ENCODE measurements at regions not wholly inside any gene's neighbourhood (a gene's known extent, or its start where the extent isn't known, plus 50 kb on each side); places are given as distances from the start of the nearest gene placed in this dataset.

DNA sequence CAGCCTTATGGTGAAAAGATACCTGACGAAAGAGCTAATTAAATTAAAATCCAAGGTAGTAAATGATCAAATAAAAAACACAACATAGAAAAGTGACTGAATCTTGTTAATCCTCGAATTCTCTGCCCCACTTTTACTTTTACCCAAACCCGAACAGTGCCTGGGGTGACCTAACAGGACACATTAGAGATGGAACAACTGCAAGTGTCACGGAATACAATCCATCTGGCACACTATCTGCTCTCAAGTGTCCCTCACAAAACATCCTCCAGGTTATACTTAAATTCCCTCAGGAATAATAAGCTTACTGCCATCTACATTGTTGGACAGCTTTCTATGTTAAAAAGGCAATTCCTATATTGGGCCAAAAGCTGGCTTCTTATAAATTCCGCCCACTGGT lies 236.3 kb upstream of the SLC14A2 start:
- no peaks in the 10 kb centered on the region for H3K36me3 ChIP-seq (replicated peaks in 1 of 2; ENCODE audit: control insufficient read depth in 1 of 2, insufficient read depth in 2 of 2, low read length in 2 of 2)
- H3K79me2 ChIP-seq (ENCODE audit: insufficient read depth, low read length): no peaks in the 10 kb centered on the region
- H3K4me1 ChIP-seq (ENCODE audit: insufficient read depth, low read length): no peaks in the 10 kb centered on the region
- H4K20me1 ChIP-seq (ENCODE audit: insufficient read depth, low read length): no peaks in the 10 kb centered on the region
- no peak overlapping the region for H3K9ac ChIP-seq (ENCODE audit: insufficient read depth, low read depth, low read length)
- ChIA-PET CTCF (ENCODE audit: low intra/inter-chr PET ratio, low total read pairs) (no interaction called here), POLR2A (no interaction called here)
- H2AFZ ChIP-seq (ENCODE audit: low read length): no peak overlapping the region
- no peak for ATAC-seq
- FAIRE-seq: no peak
- no peak overlapping the region for H3K4me3 ChIP-seq (replicated peaks in 1 of 3; ENCODE audit: insufficient read depth in 1 of 3, low read depth in 2 of 3, low read length in 3 of 3)
- BruUV-seq (replicated peaks): no TSS peak
- no peak for DNase-seq (ENCODE audit: low spot score)
- in situ Hi-C loops (cut with HindIII; ENCODE audit: extremely low pct_ligation_motif_present, low pct_unique_long_range_greater_than_20kb): no loop called here
- H3K27ac ChIP-seq (ENCODE audit: extremely low read length, insufficient read depth, low read length): no peak overlapping the region
- no peak for TF ChIP-seq TCF7L2 (IDR thresholded peaks at IDR 0.05; ENCODE audit: low read depth, low read length)
- no peaks in the 10 kb centered on the region for H3K27me3 ChIP-seq (ENCODE audit: control insufficient read depth in 1 of 2, insufficient read depth in 2 of 2, low read length in 2 of 2)
- H3K9me3 ChIP-seq (ENCODE audit: low read length): no peaks in the 10 kb centered on the region
- 3% methylated on average over 5 of the region's 5 CpGs for WGBS (ENCODE audit: low lambda C conversion rate)
- no peak overlapping the region for H3K4me2 ChIP-seq (ENCODE audit: low read depth, low read length)
- intact Hi-C loops (cut with micrococcal nuclease; ENCODE audit: unreplicated experiment): no loop called here

DNA sequence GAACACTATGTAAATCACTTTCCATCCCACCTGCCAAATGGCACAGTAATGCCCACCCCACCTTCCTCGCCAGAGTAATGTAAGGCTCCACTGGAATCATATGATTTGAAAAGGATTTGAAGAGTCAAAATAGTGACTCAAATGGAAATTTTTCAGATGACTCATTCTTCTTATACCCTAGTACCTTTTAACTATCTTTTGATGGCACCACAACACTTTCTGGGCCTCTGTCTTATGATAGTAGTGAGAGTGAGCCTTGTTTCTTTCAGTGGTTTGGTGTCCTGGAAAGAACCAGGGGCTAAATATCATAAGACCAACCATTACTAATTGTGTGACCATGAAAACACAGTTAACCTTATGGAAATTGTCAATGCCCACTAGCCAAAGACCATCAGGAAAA lies 235.4 kb upstream of the SLC14A2 start:
- DNase-seq (ENCODE audit: low spot score): no peak
- Histone ChIP-seq H3K36me3 (replicated peaks in 1 of 2; ENCODE audit: control insufficient read depth in 1 of 2, insufficient read depth in 2 of 2, low read length in 2 of 2) (no peaks in the 10 kb centered on the region), H2AFZ (ENCODE audit: low read length) (no peak overlapping the region), H3K9me3 (ENCODE audit: low read length) (no peaks in the 10 kb centered on the region), H4K20me1 (ENCODE audit: insufficient read depth, low read length) (no peaks in the 10 kb centered on the region), H3K27ac (ENCODE audit: extremely low read length, insufficient read depth, low read length) (no peak overlapping the region), H3K27me3 (ENCODE audit: control insufficient read depth in 1 of 2, insufficient read depth in 2 of 2, low read length in 2 of 2) (no peaks in the 10 kb centered on the region), H3K9ac (ENCODE audit: insufficient read depth, low read depth, low read length) (no peak overlapping the region), H3K4me1 (ENCODE audit: insufficient read depth, low read length) (no peaks in the 10 kb centered on the region), H3K4me2 (ENCODE audit: low read depth, low read length) (no peak overlapping the region), H3K79me2 (ENCODE audit: insufficient read depth, low read length) (no peaks in the 10 kb centered on the region), H3K4me3 (replicated peaks in 1 of 3; ENCODE audit: insufficient read depth in 1 of 3, low read depth in 2 of 3, low read length in 3 of 3) (no peak overlapping the region)
- no peak for FAIRE-seq
- ChIA-PET CTCF (ENCODE audit: low intra/inter-chr PET ratio, low total read pairs) (no interaction called here), POLR2A (no interaction called here)
- WGBS (ENCODE audit: low lambda C conversion rate): 13% methylated on average over 1 of the region's 1 CpG
- in situ Hi-C loops (cut with HindIII; ENCODE audit: extremely low pct_ligation_motif_present, low pct_unique_long_range_greater_than_20kb) (loop anchor here (5.0 kb wide), 1 partner anchor 1758 kb away; no protein-coding TSS in a partner anchor), intact Hi-C loops (cut with micrococcal nuclease; ENCODE audit: unreplicated experiment) (loop anchor here (5.0 to 10.0 kb wide), 2 partner anchors 1245 to 1758 kb away; no protein-coding TSS in a partner anchor)
- no peak for ATAC-seq
- BruUV-seq (replicated peaks): no TSS peak
- TF ChIP-seq ZNF446 (CRISPR knock-in tag; IDR thresholded peaks at IDR 0.05) (no peak), ZBTB8A (CRISPR knock-in tag; IDR thresholded peaks at IDR 0.05; ENCODE audit: borderline replicate concordance, low read depth) (no peak), FOXA1 (IDR thresholded peaks at IDR 0.05) (no peak), FOXA1 (CRISPR knock-in tag; IDR thresholded peaks at IDR 0.05) (no peak), NFATC3 (CRISPR knock-in tag; IDR thresholded peaks at IDR 0.05) (no peak), ZNF75D (CRISPR knock-in tag; IDR thresholded peaks at IDR 0.05; ENCODE audit: borderline replicate concordance) (no peak), ELF3 (CRISPR knock-in tag; IDR thresholded peaks at IDR 0.05) (no peak), ZBTB42 (CRISPR knock-in tag; IDR thresholded peaks at IDR 0.05) (no peak), ZSCAN31 (CRISPR knock-in tag; IDR thresholded peaks at IDR 0.05; ENCODE audit: low read depth) (no peak), TEAD2 (CRISPR knock-in tag; IDR thresholded peaks at IDR 0.05) (no peak), CENPX (CRISPR knock-in tag; IDR thresholded peaks at IDR 0.05) (no peak), ZNF557 (CRISPR knock-in tag; IDR thresholded peaks at IDR 0.05) (no peak), GATAD2A (CRISPR knock-in tag; IDR thresholded peaks at IDR 0.05) (no peak)
- TF ChIP-seq, protein P1, sequence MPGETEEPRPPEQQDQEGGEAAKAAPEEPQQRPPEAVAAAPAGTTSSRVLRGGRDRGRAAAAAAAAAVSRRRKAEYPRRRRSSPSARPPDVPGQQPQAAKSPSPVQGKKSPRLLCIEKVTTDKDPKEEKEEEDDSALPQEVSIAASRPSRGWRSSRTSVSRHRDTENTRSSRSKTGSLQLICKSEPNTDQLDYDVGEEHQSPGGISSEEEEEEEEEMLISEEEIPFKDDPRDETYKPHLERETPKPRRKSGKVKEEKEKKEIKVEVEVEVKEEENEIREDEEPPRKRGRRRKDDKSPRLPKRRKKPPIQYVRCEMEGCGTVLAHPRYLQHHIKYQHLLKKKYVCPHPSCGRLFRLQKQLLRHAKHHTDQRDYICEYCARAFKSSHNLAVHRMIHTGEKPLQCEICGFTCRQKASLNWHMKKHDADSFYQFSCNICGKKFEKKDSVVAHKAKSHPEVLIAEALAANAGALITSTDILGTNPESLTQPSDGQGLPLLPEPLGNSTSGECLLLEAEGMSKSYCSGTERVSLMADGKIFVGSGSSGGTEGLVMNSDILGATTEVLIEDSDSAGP (CRISPR knock-in tag; IDR thresholded peaks at IDR 0.05; ENCODE audit: borderline replicate concordance): no peak
- TF ChIP-seq, protein P2, sequence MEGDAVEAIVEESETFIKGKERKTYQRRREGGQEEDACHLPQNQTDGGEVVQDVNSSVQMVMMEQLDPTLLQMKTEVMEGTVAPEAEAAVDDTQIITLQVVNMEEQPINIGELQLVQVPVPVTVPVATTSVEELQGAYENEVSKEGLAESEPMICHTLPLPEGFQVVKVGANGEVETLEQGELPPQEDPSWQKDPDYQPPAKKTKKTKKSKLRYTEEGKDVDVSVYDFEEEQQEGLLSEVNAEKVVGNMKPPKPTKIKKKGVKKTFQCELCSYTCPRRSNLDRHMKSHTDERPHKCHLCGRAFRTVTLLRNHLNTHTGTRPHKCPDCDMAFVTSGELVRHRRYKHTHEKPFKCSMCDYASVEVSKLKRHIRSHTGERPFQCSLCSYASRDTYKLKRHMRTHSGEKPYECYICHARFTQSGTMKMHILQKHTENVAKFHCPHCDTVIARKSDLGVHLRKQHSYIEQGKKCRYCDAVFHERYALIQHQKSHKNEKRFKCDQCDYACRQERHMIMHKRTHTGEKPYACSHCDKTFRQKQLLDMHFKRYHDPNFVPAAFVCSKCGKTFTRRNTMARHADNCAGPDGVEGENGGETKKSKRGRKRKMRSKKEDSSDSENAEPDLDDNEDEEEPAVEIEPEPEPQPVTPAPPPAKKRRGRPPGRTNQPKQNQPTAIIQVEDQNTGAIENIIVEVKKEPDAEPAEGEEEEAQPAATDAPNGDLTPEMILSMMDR (CRISPR knock-in tag; IDR thresholded peaks at IDR 0.05): no peak
